Natural killer cell treated with Interleukin-12 subunit alpha and Interleukin-12 subunit beta and Interleukin-15 and Interleukin-18, amount 100 ng/mL, for 72 hours (primary cell): ENCODE measurements at regions not wholly inside any gene's neighbourhood (a gene's known extent, or its start where the extent isn't known, plus 50 kb on each side); places are given as distances from the start of the nearest gene placed in this dataset.
"Not testable (repeated sequence)": the region's sequence is repeated elsewhere in the genome, so short reads cannot be mapped to it uniquely, and the experiment has no call there.

Experiments
- ATAC-seq, 2 donors: fragments of 150-1000 bp; cut with Tn5 transposase in 1 of 2; sonication (Bioruptor Pico), chemical (Tn5 transposase) in 1 of 2; 2 replicates each; pipeline ENCODE4 v1.10.0; 2021
- DNase-seq: peaks from one replicate; pipeline ENCODE4 v3.0.0; 2022; ENCODE audit warnings: low spot score
- H3K27ac Mint-ChIP-seq, 2 donors: 1 replicate in 1 of 2; 2 replicates in 1 of 2; pipeline ENCODE4 v1.8.0; 2022; ENCODE audit warnings: mixed read lengths in 2 of 2, mild to moderate bottlenecking in 1 of 2, moderate library complexity in 1 of 2
- H3K27me3 Mint-ChIP-seq, 2 donors: 1 replicate in 1 of 2; 2 replicates in 1 of 2; pipeline ENCODE4 v1.8.0; 2022; ENCODE audit warnings: mixed read lengths in 2 of 2
- H3K36me3 Mint-ChIP-seq: one replicate; pipeline ENCODE4 v1.8.0; 2022; ENCODE audit warnings: mixed read lengths
- H3K4me1 Mint-ChIP-seq, 2 donors: 1 replicate in 1 of 2; 2 replicates in 1 of 2; pipeline ENCODE4 v1.8.0; 2022; ENCODE audit warnings: low read depth in 2 of 2, mixed read lengths in 2 of 2, mild to moderate bottlenecking in 1 of 2
- H3K4me3 Mint-ChIP-seq: one replicate; pipeline ENCODE4 v1.8.0; 2022; ENCODE audit warnings: mixed read lengths
- H3K9me3 Mint-ChIP-seq: 2 replicates; pipeline ENCODE4 v1.8.0; 2022; ENCODE audit warnings: mixed read lengths

GRCh38 chr10:8283166-8283905 is 228.8 kb downstream of the GATA3 start:
- Mint-ChIP-seq H3K36me3 (no peaks in the 10 kb centered on the region), H3K4me1 (peaks cover 4 to 11% of the 10 kb centered on the region in 2 donors), H3K4me3 (no peak overlapping the region), H3K9me3 (no peaks in the 10 kb centered on the region), H3K27ac (no peak overlapping the region), H3K27me3 (peaks cover 9% of the 10 kb centered on the region in 2 donors)
- DNase-seq (no peak), ATAC-seq (no peak)

GRCh38 chr10:8283986-8284385 is 229.5 kb downstream of the GATA3 start:
- no peaks in the 10 kb centered on the region for H3K9me3 Mint-ChIP-seq
- no peak overlapping the region for H3K4me3 Mint-ChIP-seq
- peaks cover 4 to 11% of the 10 kb centered on the region in 2 donors for H3K4me1 Mint-ChIP-seq
- ATAC-seq (no peak), DNase-seq (no peak)
- peaks cover 9% of the 10 kb centered on the region in 2 donors for H3K27me3 Mint-ChIP-seq
- H3K36me3 Mint-ChIP-seq: no peaks in the 10 kb centered on the region
- no peak overlapping the region for H3K27ac Mint-ChIP-seq

- peaks cover 4 to 11% of the 10 kb centered on the region in 2 donors for H3K4me1 Mint-ChIP-seq
- H3K36me3 Mint-ChIP-seq, H3K27ac Mint-ChIP-seq, H3K9me3 Mint-ChIP-seq, ATAC-seq, H3K4me3 Mint-ChIP-seq, DNase-seq: not testable (repeated sequence)
- peaks cover 9 to 11% of the 10 kb centered on the region in 2 donors for H3K27me3 Mint-ChIP-seq
Measured at GRCh38 chr10:8285970-8286369, 231.5 kb downstream of the GATA3 start.

- Mint-ChIP-seq H3K4me1 (no peaks in the 10 kb centered on the region), H3K27ac (no peak overlapping the region), H3K4me3 (no peak overlapping the region), H3K9me3 (no peaks in the 10 kb centered on the region), H3K27me3 (peaks cover 0 to 9% of the 10 kb centered on the region in 2 donors), H3K36me3 (no peaks in the 10 kb centered on the region)
- DNase-seq (no peak), ATAC-seq (no peak)
Measured at GRCh38 chr10:8288600-8288999, 234.1 kb downstream of the GATA3 start.

- H3K27ac Mint-ChIP-seq: no peak overlapping the region
Measured at GRCh38 chr10:8289186-8289924, 234.9 kb downstream of the GATA3 start.

GRCh38 chr10:8294779-8295178 is 240.3 kb downstream of the GATA3 start:
- DNase-seq (no peak), ATAC-seq (no peak)
- Mint-ChIP-seq H3K27ac (no peak overlapping the region), H3K27me3 (peaks cover 14 to 21% of the 10 kb centered on the region in 2 donors), H3K4me1 (no peaks in the 10 kb centered on the region), H3K4me3 (no peak overlapping the region), H3K36me3 (no peaks in the 10 kb centered on the region), H3K9me3 (no peaks in the 10 kb centered on the region)

More at GRCh38 chr10:8289186-8289924, 234.9 kb downstream of the GATA3 start:
- Mint-ChIP-seq H3K36me3 (no peaks in the 10 kb centered on the region), H3K4me1 (no peaks in the 10 kb centered on the region), H3K4me3 (no peak overlapping the region), H3K9me3 (no peaks in the 10 kb centered on the region), H3K27me3 (peaks cover 0 to 5% of the 10 kb centered on the region in 2 donors)
- ATAC-seq: no peak
- DNase-seq: no peak

- DNase-seq: no peak
- no peak overlapping the region for H3K27ac Mint-ChIP-seq
- H3K36me3 Mint-ChIP-seq: no peaks in the 10 kb centered on the region
- no peaks in the 10 kb centered on the region for H3K4me1 Mint-ChIP-seq
- no peak for ATAC-seq
- no peak overlapping the region for H3K4me3 Mint-ChIP-seq
- H3K9me3 Mint-ChIP-seq: no peaks in the 10 kb centered on the region
- H3K27me3 Mint-ChIP-seq: peaks cover 14 to 21% of the 10 kb centered on the region in 2 donors
Measured at GRCh38 chr10:8295311-8295710, 240.8 kb downstream of the GATA3 start.

GRCh38 chr10:8296090-8296733 is 241.7 kb downstream of the GATA3 start:
- Mint-ChIP-seq H3K4me3 (no peak overlapping the region), H3K27me3 (peaks cover 14 to 19% of the 10 kb centered on the region in 2 donors), H3K9me3 (no peaks in the 10 kb centered on the region), H3K4me1 (no peaks in the 10 kb centered on the region), H3K36me3 (no peaks in the 10 kb centered on the region), H3K27ac (no peak overlapping the region)
- ATAC-seq (no peak), DNase-seq (no peak)

- Mint-ChIP-seq H3K4me3 (no peak overlapping the region), H3K4me1 (no peaks in the 10 kb centered on the region), H3K9me3 (no peaks in the 10 kb centered on the region), H3K27me3 (peaks cover 14 to 19% of the 10 kb centered on the region in 2 donors), H3K36me3 (no peaks in the 10 kb centered on the region), H3K27ac (no peak overlapping the region)
- no peak for ATAC-seq
- no peak for DNase-seq
Measured at GRCh38 chr10:8296734-8297101, 242.2 kb downstream of the GATA3 start.

GRCh38 chr10:8297107-8297506 is 242.6 kb downstream of the GATA3 start:
- Mint-ChIP-seq H3K36me3 (no peaks in the 10 kb centered on the region), H3K4me3 (no peak overlapping the region), H3K9me3 (no peaks in the 10 kb centered on the region), H3K4me1 (no peaks in the 10 kb centered on the region), H3K27ac (no peak overlapping the region), H3K27me3 (peaks cover 14 to 19% of the 10 kb centered on the region in 2 donors)
- DNase-seq (no peak), ATAC-seq (no peak)

GRCh38 chr10:8297959-8298358 is 243.5 kb downstream of the GATA3 start:
- ATAC-seq (no peak), DNase-seq (no peak)
- Mint-ChIP-seq H3K27ac (no peak overlapping the region), H3K9me3 (no peaks in the 10 kb centered on the region), H3K36me3 (no peaks in the 10 kb centered on the region), H3K27me3 (peaks cover 20% of the 10 kb centered on the region in 2 donors), H3K4me1 (no peaks in the 10 kb centered on the region), H3K4me3 (no peak overlapping the region)

GRCh38 chr10:8298896-8299570 is 244.5 kb downstream of the GATA3 start:
- H3K36me3 Mint-ChIP-seq: no peaks in the 10 kb centered on the region
- H3K9me3 Mint-ChIP-seq: no peaks in the 10 kb centered on the region
- ATAC-seq: no peak

GRCh38 chr10:8300925-8301324 is 246.4 kb downstream of the GATA3 start:
- no peaks in the 10 kb centered on the region for H3K9me3 Mint-ChIP-seq
- DNase-seq (no peak), ATAC-seq (no peak)
- no peak overlapping the region for H3K27ac Mint-ChIP-seq
- no peaks in the 10 kb centered on the region for H3K4me1 Mint-ChIP-seq
- H3K27me3 Mint-ChIP-seq: peaks cover 22 to 36% of the 10 kb centered on the region in 2 donors
- no peaks in the 10 kb centered on the region for H3K36me3 Mint-ChIP-seq
- H3K4me3 Mint-ChIP-seq: no peak overlapping the region

More at GRCh38 chr10:8298896-8299570, 244.5 kb downstream of the GATA3 start:
- H3K4me1 Mint-ChIP-seq: no peaks in the 10 kb centered on the region
- H3K27me3 Mint-ChIP-seq: peaks cover 22 to 31% of the 10 kb centered on the region in 2 donors
- no peak for DNase-seq
- H3K27ac Mint-ChIP-seq: no peak overlapping the region
- no peak overlapping the region for H3K4me3 Mint-ChIP-seq
